Caco-2 (cell line): ENCODE measurements at regions not wholly inside any gene's neighbourhood (a gene's known extent, or its start where the extent isn't known, plus 50 kb on each side); places are given as distances from the start of the nearest gene placed in this dataset.

Source experiments
- BruUV-seq: library from RNA; stranded (reverse); fragments of 400-500 nt; replicated peaks from 2 replicates; lab custom pipeline; 2021; lab: Mats Ljungman, UMichigan
- CTCF ChIA-PET: fragments of 300-600 bp; sonication (Branson Sonifier 250); formaldehyde crosslinking; loops from one replicate; lab custom pipeline; 2022; ENCODE audit warnings: antibody characterized with exemption; lab: Charles Lee
- POLR2A ChIA-PET: fragments of 300-600 bp; sonication (Branson Sonifier 250); formaldehyde crosslinking; loops from one replicate; lab custom pipeline; 2022; ENCODE audit warnings: antibody characterized with exemption; lab: Charles Lee
- DNase-seq, 2 experiments: peaks; one replicate each; pipeline versions ENCODE4 v3.0.0 to v3.0.0-alpha.2; 2020 to 2022
- H3K27me3 ChIP-seq: replicated peaks from 2 replicates; pipeline ENCODE4 v1.6.0; 2011; ENCODE audit warnings: low read length; ENCODE audit not compliant: control insufficient read depth, insufficient read depth
- H3K36me3 ChIP-seq: 2 replicates; pipeline ENCODE4 v1.5.1; 2011; ENCODE audit warnings: low read length; ENCODE audit not compliant: control insufficient read depth, insufficient read depth
- H3K4me1 ChIP-seq: fragments of 250-450 bp; sonication (Bioruptor Pico); 2 replicates; pipeline ENCODE4 v1.5.1; 2020; ENCODE audit warnings: mild to moderate bottlenecking
- H3K4me3 ChIP-seq: 2 replicates; pipeline ENCODE4 v1.5.1; 2011; ENCODE audit warnings: low read depth, mild to moderate bottlenecking, control low read depth, low read length
- H3K9me3 ChIP-seq: fragments of 250-450 bp; sonication (Bioruptor Pico); 2 replicates; pipeline ENCODE4 v1.5.1; 2020; ENCODE audit warnings: mild to moderate bottlenecking, moderate library complexity
- H3K27ac Mint-ChIP-seq: one replicate; pipeline ENCODE4 v1.8.0; 2022; ENCODE audit warnings: mixed read lengths; ENCODE audit not compliant: unreplicated experiment
- H3K27me3 Mint-ChIP-seq: one replicate; pipeline ENCODE4 v1.8.0; 2022; ENCODE audit warnings: mixed read lengths; ENCODE audit not compliant: insufficient read depth, unreplicated experiment
- H3K36me3 Mint-ChIP-seq: one replicate; pipeline ENCODE4 v1.8.0; 2022; ENCODE audit warnings: mild to moderate bottlenecking, mixed read lengths; ENCODE audit not compliant: insufficient read depth, unreplicated experiment
- H3K4me1 Mint-ChIP-seq: one replicate; pipeline ENCODE4 v1.8.0; 2022; ENCODE audit warnings: low read depth, mixed read lengths; ENCODE audit not compliant: unreplicated experiment
- H3K4me3 Mint-ChIP-seq: one replicate; pipeline ENCODE4 v1.8.0; 2022; ENCODE audit warnings: mild to moderate bottlenecking, moderate library complexity, mixed read lengths; ENCODE audit not compliant: unreplicated experiment
- H3K9me3 Mint-ChIP-seq: one replicate; pipeline ENCODE4 v1.8.0; 2022; ENCODE audit warnings: mixed read lengths; ENCODE audit not compliant: unreplicated experiment
- intact Hi-C: fragments of 100-400 bp; cut with micrococcal nuclease; formaldehyde crosslinking; loops from one replicate; pipeline ENCODE4 v1.10.0; 2022; ENCODE audit not compliant: unreplicated experiment
- TF ChIP-seq, protein P1 (sequence below), 2 experiments: fragments of 200-600 bp in 1 of 2; IDR thresholded peaks; 1 replicate in 1 of 2; 2 replicates in 1 of 2; pipeline versions ENCODE4 v1.5.1 to v1.8.0; 2011 to 2022; ENCODE audit warnings: antibody characterized with exemption in 1 of 2, control low read depth in 1 of 2, inconsistent platforms in 1 of 2, low read depth in 1 of 2, low read length in 1 of 2, mild to moderate bottlenecking in 1 of 2, moderate library complexity in 1 of 2; ENCODE audit not compliant: insufficient read depth in 1 of 2, severe bottlenecking in 1 of 2, unreplicated experiment in 1 of 2

DNA sequence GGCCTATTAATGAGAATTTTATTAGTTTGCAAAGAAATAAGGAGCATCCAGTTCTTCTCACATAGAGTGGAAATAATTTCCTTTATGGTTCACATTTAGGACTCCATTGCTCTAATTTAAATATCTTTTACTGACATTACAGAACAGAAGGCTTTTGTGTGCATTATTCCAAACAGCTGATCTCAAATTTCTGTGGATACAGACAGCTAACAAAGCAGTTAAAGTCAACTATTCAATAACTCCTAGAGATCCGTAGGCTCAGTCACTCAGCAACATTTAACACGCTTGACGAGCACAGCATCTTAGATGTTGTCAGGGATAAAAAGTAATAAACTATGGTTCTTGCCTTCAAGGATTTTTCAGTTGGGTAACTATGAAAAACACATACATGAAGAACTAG is 305.8 kb upstream of the SYNCRIP start:
- no peaks in the 10 kb centered on the region for H3K27me3 ChIP-seq
- Mint-ChIP-seq H3K4me1 (no peaks in the 10 kb centered on the region), H3K9me3 (no peaks in the 10 kb centered on the region), H3K27me3 (no peaks in the 10 kb centered on the region), H3K27ac (no peak overlapping the region), H3K36me3 (no peaks in the 10 kb centered on the region), H3K4me3 (no peak overlapping the region)
- ChIA-PET CTCF (no interaction called here), POLR2A (no interaction called here)
- H3K4me3 ChIP-seq = no peak overlapping the region
- H3K9me3 ChIP-seq = no peaks in the 10 kb centered on the region
- no peaks in the 10 kb centered on the region for H3K36me3 ChIP-seq
- intact Hi-C loops = no loop called here
- BruUV-seq = no TSS peak
- no peak for DNase-seq
- TF ChIP-seq, protein P1, sequence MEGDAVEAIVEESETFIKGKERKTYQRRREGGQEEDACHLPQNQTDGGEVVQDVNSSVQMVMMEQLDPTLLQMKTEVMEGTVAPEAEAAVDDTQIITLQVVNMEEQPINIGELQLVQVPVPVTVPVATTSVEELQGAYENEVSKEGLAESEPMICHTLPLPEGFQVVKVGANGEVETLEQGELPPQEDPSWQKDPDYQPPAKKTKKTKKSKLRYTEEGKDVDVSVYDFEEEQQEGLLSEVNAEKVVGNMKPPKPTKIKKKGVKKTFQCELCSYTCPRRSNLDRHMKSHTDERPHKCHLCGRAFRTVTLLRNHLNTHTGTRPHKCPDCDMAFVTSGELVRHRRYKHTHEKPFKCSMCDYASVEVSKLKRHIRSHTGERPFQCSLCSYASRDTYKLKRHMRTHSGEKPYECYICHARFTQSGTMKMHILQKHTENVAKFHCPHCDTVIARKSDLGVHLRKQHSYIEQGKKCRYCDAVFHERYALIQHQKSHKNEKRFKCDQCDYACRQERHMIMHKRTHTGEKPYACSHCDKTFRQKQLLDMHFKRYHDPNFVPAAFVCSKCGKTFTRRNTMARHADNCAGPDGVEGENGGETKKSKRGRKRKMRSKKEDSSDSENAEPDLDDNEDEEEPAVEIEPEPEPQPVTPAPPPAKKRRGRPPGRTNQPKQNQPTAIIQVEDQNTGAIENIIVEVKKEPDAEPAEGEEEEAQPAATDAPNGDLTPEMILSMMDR (IDR thresholded peaks at IDR 0.05; ENCODE audit: insufficient read depth in 1 of 2, low read depth in 1 of 2, low read length in 1 of 2, severe bottlenecking in 1 of 2, unreplicated experiment in 1 of 2) = no peak
- no peaks in the 10 kb centered on the region for H3K4me1 ChIP-seq

DNA sequence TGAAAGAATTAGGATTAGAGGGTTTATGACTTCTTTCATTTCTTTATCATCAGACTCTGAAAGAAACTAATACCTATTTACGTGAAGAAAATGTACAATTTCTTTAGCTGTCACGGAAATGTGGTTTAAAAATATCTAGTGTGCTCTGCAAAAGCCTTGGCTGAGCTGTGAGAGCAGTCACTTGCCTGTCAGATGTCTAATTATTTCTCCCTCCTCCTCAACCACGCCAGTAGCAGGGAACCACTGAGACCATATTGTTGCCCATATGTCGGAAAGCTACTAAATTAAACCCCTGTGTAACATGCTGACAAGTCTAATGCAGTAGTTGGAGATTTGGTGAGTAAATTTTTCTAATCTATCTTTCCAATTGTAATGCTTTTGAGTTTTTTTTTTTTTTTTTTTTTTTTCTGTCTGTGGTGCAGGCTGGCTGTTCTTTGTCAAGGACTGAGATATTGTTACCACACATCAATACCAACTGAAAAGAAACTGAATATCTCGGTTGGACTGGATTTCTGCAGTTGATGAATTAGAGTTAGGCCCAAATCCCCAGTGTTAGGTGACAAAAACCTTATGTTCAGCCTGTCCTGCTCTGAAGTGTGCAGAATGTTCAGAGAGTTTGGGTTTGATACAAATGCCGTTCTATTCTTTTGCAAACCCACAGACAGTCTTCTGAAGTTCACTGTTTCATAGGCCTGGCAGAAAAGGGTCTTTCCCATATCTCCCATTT is 302.9 kb upstream of the SYNCRIP start:
- H3K4me3 ChIP-seq = no peak overlapping the region
- no peaks in the 10 kb centered on the region for H3K27me3 Mint-ChIP-seq
- ChIA-PET POLR2A (no interaction called here), CTCF (no interaction called here)
- no peaks in the 10 kb centered on the region for H3K4me1 Mint-ChIP-seq
- H3K9me3 Mint-ChIP-seq = no peaks in the 10 kb centered on the region
- no TSS peak for BruUV-seq
- H3K27ac Mint-ChIP-seq = no peak overlapping the region
- TF ChIP-seq, protein P1 (IDR thresholded peaks at IDR 0.05; ENCODE audit: insufficient read depth in 1 of 2, low read depth in 1 of 2, low read length in 1 of 2, severe bottlenecking in 1 of 2, unreplicated experiment in 1 of 2) = no peak
- H3K9me3 ChIP-seq = no peaks in the 10 kb centered on the region
- intact Hi-C loops = no loop called here
- no peaks in the 10 kb centered on the region for H3K27me3 ChIP-seq
- DNase-seq = no peak
- H3K36me3 Mint-ChIP-seq = no peaks in the 10 kb centered on the region
- no peak overlapping the region for H3K4me3 Mint-ChIP-seq
- H3K4me1 ChIP-seq = 0 out of 2 replicates have a peak, but pooled peaks cover 4% of the 10 kb centered on the region
- H3K36me3 ChIP-seq = no peaks in the 10 kb centered on the region

DNA sequence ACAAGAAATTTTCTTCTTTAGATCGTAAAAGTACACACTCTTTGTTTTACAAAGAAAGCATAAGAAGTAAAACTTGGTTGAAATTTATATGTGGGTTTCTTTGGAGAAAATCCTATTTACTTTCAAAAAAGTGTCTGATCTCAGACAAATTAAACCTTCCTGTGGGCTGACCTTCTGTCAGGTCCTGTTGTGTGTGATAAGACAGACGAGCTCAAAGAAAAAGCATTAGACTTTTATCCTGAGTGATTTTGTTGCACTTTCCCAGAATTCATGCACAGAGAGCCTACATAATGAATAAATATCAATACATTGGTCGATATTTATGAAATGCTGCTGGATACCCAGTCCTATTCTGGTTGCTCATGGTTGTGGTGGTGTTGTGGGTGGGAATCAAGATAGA is 302.1 kb upstream of the SYNCRIP start:
- TF ChIP-seq, protein P1 (IDR thresholded peaks at IDR 0.05; ENCODE audit: insufficient read depth in 1 of 2, low read depth in 1 of 2, low read length in 1 of 2, severe bottlenecking in 1 of 2, unreplicated experiment in 1 of 2) = no peak
- Histone ChIP-seq H3K4me1 (0 out of 2 replicates have a peak, but pooled peaks cover 4% of the 10 kb centered on the region), H3K9me3 (no peaks in the 10 kb centered on the region), H3K4me3 (no peak overlapping the region), H3K27me3 (no peaks in the 10 kb centered on the region), H3K36me3 (no peaks in the 10 kb centered on the region)
- no peak for DNase-seq
- BruUV-seq = no TSS peak
- intact Hi-C loops = no loop called here
- POLR2A ChIA-PET = no interaction called here
- Mint-ChIP-seq H3K27me3 (no peaks in the 10 kb centered on the region), H3K36me3 (no peaks in the 10 kb centered on the region), H3K27ac (no peak overlapping the region), H3K9me3 (no peaks in the 10 kb centered on the region), H3K4me3 (no peak overlapping the region), H3K4me1 (no peaks in the 10 kb centered on the region)
- CTCF ChIA-PET = no interaction called here
